ENCODE measurements at regions not wholly inside any gene's neighbourhood (a gene's known extent, or its start where the extent isn't known, plus 50 kb on each side); places are given as distances from the start of the nearest gene placed in this dataset.

DNA sequence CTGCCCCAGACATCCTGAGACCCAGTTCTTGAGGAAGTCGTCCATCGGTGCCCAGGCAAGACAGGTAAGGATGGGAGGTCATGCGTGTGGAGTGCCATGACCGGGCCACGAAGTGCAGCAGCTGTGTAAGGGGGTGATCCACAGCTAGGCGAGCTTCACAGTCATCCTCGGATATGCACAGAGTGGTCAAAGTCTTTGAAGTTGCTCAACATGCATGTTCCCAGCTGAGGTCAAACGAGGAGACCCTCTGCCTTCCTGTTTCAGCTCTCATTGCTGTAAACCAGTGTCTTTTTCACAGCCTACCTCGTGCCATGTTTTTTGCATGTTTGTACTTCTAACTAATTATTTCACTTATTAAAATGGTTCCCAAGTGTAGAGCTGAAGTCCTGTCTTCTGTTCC, 109.9 kb upstream of the TBL1X start:
- 79 to 89% (median 85%) methylated on average over 4 to 9 of the region's 9 CpGs for WGBS, 3 donors
- DNase-seq (no peak), ATAC-seq (no peak)
- no peaks in the 10 kb centered on the region for H3K4me1 ChIP-seq
- H3K27ac ChIP-seq: no peak overlapping the region
- H3K4me3 ChIP-seq: no peak overlapping the region
- intact Hi-C loops (cut with DNase I): no loop called here
- H3K9me3 ChIP-seq: no peaks in the 10 kb centered on the region
- no peak for TF ChIP-seq CTCF (IDR thresholded peaks at IDR 0.05)
- no peaks in the 10 kb centered on the region for H3K36me3 ChIP-seq (ENCODE audit: insufficient read depth in 1 of 2, low read depth in 1 of 2)
- H3K27me3 ChIP-seq (ENCODE audit: insufficient read depth in 3 of 3, low read length in 2 of 3): no peaks in the 10 kb centered on the region

DNA sequence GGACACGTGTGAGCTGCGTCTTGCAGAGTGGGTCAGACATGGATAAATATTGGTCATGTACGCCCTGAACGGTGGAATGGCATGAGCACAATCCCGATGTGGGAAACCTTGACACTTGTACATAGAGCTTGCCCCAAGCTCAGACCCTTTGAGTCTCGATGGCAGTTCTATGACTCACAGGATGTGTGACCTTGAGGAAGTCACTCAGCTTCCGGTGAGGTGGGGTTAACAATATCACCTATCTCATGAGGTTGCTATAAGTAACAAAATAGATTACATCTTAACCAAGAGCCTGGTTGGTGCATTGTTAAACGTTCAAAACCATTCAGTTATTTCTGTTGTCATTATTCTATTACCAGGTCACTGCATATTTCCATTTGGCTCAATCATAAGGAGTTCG, 109.1 kb upstream of the TBL1X start:
- intact Hi-C loops (cut with DNase I): no loop called here

GRCh38 chrX:9356846-9357245, 108.0 kb upstream of the TBL1X start:
- 88 to 91% (median 90%) methylated on average over 5 of the region's 5 CpGs for WGBS, 3 donors
- H3K9me3 ChIP-seq: no peaks in the 10 kb centered on the region
- TF ChIP-seq CTCF (IDR thresholded peaks at IDR 0.05): no peak
- intact Hi-C loops (cut with DNase I): no loop called here
- no peaks in the 10 kb centered on the region for H3K36me3 ChIP-seq (ENCODE audit: insufficient read depth in 1 of 2, low read depth in 1 of 2)
- H3K27me3 ChIP-seq (ENCODE audit: insufficient read depth in 3 of 3, low read length in 2 of 3): no peaks in the 10 kb centered on the region
- ATAC-seq (no peak), DNase-seq (no peak)
- no peaks in the 10 kb centered on the region for H3K4me1 ChIP-seq
- H3K4me3 ChIP-seq: no peak overlapping the region
- H3K27ac ChIP-seq: no peak overlapping the region

More for the DNA sequence above, 109.1 kb upstream of the TBL1X start:
- Histone ChIP-seq H3K36me3 (ENCODE audit: insufficient read depth in 1 of 2, low read depth in 1 of 2) (no peaks in the 10 kb centered on the region), H3K4me3 (no peak overlapping the region), H3K27ac (no peak overlapping the region), H3K4me1 (no peaks in the 10 kb centered on the region), H3K9me3 (no peaks in the 10 kb centered on the region), H3K27me3 (ENCODE audit: insufficient read depth in 3 of 3, low read length in 2 of 3) (no peaks in the 10 kb centered on the region)
- 78 to 84% (median 81%) methylated on average over 9 of the region's 9 CpGs for WGBS, 3 donors
- no peak for TF ChIP-seq CTCF (IDR thresholded peaks at IDR 0.05)
- DNase-seq: no peak
- no peak for ATAC-seq

DNA sequence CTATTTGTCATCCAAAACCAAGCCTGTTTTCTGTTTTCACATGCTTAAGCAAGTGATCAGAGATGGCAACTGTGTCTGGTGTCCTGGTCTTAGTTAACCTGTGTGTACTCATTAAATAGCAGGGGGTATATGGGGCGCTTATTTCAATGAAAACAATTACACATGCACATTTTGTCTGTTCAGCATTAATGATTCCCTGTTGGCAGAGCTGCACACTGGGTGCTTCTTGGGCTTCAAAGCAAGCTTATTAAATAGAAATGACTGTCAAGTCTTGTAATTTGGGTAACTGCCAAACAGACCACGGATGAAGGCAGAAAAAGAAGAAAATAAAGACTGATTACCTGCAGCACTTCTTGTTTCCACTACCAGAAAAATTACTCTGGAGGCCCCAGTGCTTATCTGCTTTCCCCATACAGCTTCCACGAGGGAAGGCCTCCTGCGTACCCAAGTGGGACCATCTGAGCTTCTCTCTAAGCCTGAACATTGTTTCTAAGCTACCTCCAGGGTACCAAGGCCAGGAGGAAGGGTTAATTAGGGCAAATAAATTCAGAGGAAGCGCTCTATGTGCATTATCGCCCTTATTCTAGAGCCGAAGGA, 107.2 kb upstream of the TBL1X start:
- Histone ChIP-seq H3K27me3 (ENCODE audit: insufficient read depth in 3 of 3, low read length in 2 of 3) (no peaks in the 10 kb centered on the region), H3K4me1 (no peaks in the 10 kb centered on the region), H3K4me3 (no peak overlapping the region), H3K9me3 (no peaks in the 10 kb centered on the region), H3K36me3 (ENCODE audit: insufficient read depth in 1 of 2, low read depth in 1 of 2) (no peaks in the 10 kb centered on the region), H3K27ac (no peak overlapping the region)
- TF ChIP-seq CTCF (IDR thresholded peaks at IDR 0.05): no peak
- WGBS, 3 donors: 81 to 90% (median 89%) methylated on average over 7 of the region's 7 CpGs
- no peak for DNase-seq
- intact Hi-C loops (cut with DNase I): no loop called here
- no peak for ATAC-seq

DNA sequence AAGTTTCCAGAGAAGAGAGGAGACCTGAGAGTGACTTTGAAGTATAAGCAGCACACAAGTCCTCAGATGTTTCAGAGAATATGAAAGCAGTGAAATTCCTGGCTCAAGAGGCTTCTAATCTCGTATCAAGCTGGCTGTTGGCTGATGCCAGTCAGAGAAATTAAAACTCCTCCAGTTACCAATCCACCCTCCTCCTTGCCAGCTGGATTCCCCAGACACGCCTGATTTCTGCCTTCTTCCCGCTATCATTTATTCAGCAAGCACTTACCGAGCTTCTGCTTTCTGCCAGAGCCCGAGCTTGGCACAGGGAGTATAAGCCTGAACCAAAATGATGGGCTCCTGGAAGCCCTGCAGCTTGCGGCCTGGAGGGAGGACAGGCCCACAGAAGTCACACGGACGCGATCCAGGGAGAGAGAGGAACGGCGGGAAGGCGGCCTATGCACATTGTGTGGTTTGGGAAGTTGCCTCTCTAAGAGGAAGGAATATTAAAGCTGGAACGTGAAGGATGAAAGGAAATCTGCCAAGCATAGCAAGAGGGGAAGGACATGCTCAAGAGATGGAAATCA, 102.4 kb upstream of the TBL1X start:
- no peaks in the 10 kb centered on the region for H3K9me3 ChIP-seq
- 31 to 51% (median 35%) methylated on average over 13 of the region's 13 CpGs for WGBS, 3 donors
- H3K4me3 ChIP-seq: no peak overlapping the region
- intact Hi-C loops (cut with DNase I): no loop called here
- no peak for DNase-seq
- TF ChIP-seq CTCF (IDR thresholded peaks at IDR 0.05): no peak
- H3K27ac ChIP-seq: no peak overlapping the region
- no peaks in the 10 kb centered on the region for H3K27me3 ChIP-seq (ENCODE audit: insufficient read depth in 3 of 3, low read length in 2 of 3)
- no peaks in the 10 kb centered on the region for H3K4me1 ChIP-seq
- H3K36me3 ChIP-seq (ENCODE audit: insufficient read depth in 1 of 2, low read depth in 1 of 2): no peaks in the 10 kb centered on the region
- ATAC-seq: no peak

Measured in psoas muscle (tissue), 7 donors.